OCI-LY1 (cell line): ENCODE measurements at regions not wholly inside any gene's neighbourhood (a gene's known extent, or its start where the extent isn't known, plus 50 kb on each side); places are given as distances from the start of the nearest gene placed in this dataset.

Experiments used
- H2AFZ ChIP-seq: fragments of 200-600 bp; sonication (generic), shearing (Covaris generic); 2 replicates; pipeline ENCODE4 v1.6.0; 2014; ENCODE audit warnings: antibody characterized with exemption, mild to moderate bottlenecking, low read length
- H3F3A ChIP-seq: fragments of 200-600 bp; sonication (generic), shearing (Covaris generic); 2 replicates; pipeline ENCODE4 v1.6.0; 2014; ENCODE audit warnings: mild to moderate bottlenecking, antibody characterized with exemption, low read length, moderate library complexity; ENCODE audit not compliant: insufficient read depth
- H3K27ac ChIP-seq: fragments of 200-600 bp; sonication (generic); 2 replicates; pipeline ENCODE4 v1.5.1; 2014; ENCODE audit warnings: low read length, mixed run types, mild to moderate bottlenecking, low read depth; ENCODE audit not compliant: poor library complexity, severe bottlenecking
- H3K27me3 ChIP-seq: fragments of 200-600 bp; sonication (generic); 2 replicates; pipeline ENCODE4 v1.6.0; 2014; ENCODE audit warnings: antibody characterized with exemption, mild to moderate bottlenecking, low read length, moderate library complexity; ENCODE audit not compliant: insufficient read depth
- H3K36me3 ChIP-seq: fragments of 200-600 bp; sonication (generic); 2 replicates; pipeline ENCODE4 v1.6.1; 2014; ENCODE audit warnings: mild to moderate bottlenecking, antibody characterized with exemption, low read length, moderate library complexity, mixed read lengths; ENCODE audit not compliant: insufficient read depth
- H3K4me1 ChIP-seq: fragments of 200-600 bp; sonication (generic); 2 replicates; pipeline ENCODE4 v1.5.1; 2014; ENCODE audit warnings: mild to moderate bottlenecking, low read length, moderate library complexity; ENCODE audit not compliant: insufficient read depth, severe bottlenecking
- H3K4me2 ChIP-seq: fragments of 200-600 bp; sonication (generic), shearing (Covaris generic); 2 replicates; pipeline ENCODE4 v1.6.1; 2014; ENCODE audit warnings: low read length
- H3K4me3 ChIP-seq: fragments of 200-600 bp; sonication (generic); 2 replicates; pipeline ENCODE4 v1.5.1; 2014; ENCODE audit warnings: low read length, low read depth, mild to moderate bottlenecking, mixed read lengths; ENCODE audit not compliant: poor library complexity, severe bottlenecking
- H3K79me2 ChIP-seq: fragments of 200-600 bp; shearing (Covaris generic); 2 replicates; pipeline ENCODE4 v1.6.1; 2016; ENCODE audit warnings: mixed run types, low read length, mixed read lengths; ENCODE audit not compliant: insufficient read depth
- H3K9ac ChIP-seq: fragments of 200-600 bp; sonication (generic), shearing (Covaris generic); 2 replicates; pipeline ENCODE4 v1.6.1; 2014; ENCODE audit warnings: mild to moderate bottlenecking, low read length, mixed read lengths
- H3K9me2 ChIP-seq: fragments of 200-600 bp; sonication (generic), shearing (Covaris generic); 2 replicates; pipeline ENCODE4 v1.6.1; 2014; ENCODE audit warnings: low read depth, mild to moderate bottlenecking, low read length, mixed read lengths
- H3K9me3 ChIP-seq: fragments of 200-600 bp; shearing (Covaris generic); 2 replicates; pipeline ENCODE4 v1.6.1; 2014; ENCODE audit warnings: low read length, mixed read lengths
- H4K20me1 ChIP-seq: fragments of 200-600 bp; sonication (generic), shearing (Covaris generic); 2 replicates; pipeline ENCODE4 v1.6.0; 2016; ENCODE audit warnings: mild to moderate bottlenecking, low read length; ENCODE audit not compliant: insufficient read depth
- EZH2 ChIP-seq: fragments of 200-600 bp; sonication (generic), shearing (Covaris generic); IDR thresholded peaks from 2 replicates; pipeline ENCODE4 v1.8.0; 2017; ENCODE audit warnings: borderline replicate concordance, mixed run types, mild to moderate bottlenecking, antibody characterized with exemption, low read length, moderate library complexity, mixed read lengths
- TF ChIP-seq, protein P1 (sequence below): fragments of 200-600 bp; sonication (generic), shearing (Covaris generic); IDR thresholded peaks from 2 replicates; pipeline ENCODE4 v1.5.1; 2017; ENCODE audit warnings: mild to moderate bottlenecking, antibody characterized with exemption, low read length, moderate library complexity, mixed read lengths

DNA sequence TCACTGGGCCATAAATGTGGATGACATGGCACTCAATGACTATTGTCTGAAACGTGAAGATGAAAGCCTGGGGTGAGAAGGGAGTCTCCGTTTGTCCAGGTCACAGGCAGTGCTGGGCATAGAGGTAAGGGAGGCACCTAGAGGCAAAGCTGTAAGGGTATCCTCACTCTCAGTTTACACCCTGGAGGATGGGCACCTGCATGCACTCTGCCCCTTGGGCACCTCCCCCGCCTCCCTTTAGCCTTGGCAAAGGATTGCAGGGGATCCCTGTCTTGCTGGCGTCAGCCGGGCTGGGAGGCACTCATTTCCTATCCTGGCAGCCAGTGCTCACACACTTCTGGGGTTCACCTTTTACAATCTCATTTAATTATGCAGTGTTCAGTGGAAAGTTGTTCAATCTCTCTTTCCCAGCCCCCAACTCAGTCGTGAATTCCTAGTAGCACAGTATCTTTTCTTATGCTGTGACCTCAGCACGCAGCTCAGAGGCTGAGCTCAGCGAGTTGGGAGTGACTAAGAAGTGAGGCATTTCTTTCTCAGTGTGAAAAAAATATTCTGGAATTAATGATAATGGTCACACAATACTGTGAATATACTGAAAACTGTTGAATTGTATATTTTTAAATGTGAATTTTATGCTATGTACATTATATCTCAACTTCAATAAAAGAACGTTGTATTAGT lies 866.6 kb downstream of the BRD1 start:
- no peak for TF ChIP-seq EZH2
- TF ChIP-seq, protein P1, sequence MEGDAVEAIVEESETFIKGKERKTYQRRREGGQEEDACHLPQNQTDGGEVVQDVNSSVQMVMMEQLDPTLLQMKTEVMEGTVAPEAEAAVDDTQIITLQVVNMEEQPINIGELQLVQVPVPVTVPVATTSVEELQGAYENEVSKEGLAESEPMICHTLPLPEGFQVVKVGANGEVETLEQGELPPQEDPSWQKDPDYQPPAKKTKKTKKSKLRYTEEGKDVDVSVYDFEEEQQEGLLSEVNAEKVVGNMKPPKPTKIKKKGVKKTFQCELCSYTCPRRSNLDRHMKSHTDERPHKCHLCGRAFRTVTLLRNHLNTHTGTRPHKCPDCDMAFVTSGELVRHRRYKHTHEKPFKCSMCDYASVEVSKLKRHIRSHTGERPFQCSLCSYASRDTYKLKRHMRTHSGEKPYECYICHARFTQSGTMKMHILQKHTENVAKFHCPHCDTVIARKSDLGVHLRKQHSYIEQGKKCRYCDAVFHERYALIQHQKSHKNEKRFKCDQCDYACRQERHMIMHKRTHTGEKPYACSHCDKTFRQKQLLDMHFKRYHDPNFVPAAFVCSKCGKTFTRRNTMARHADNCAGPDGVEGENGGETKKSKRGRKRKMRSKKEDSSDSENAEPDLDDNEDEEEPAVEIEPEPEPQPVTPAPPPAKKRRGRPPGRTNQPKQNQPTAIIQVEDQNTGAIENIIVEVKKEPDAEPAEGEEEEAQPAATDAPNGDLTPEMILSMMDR: no peak
- no peak overlapping the region for H3K9ac ChIP-seq
- H4K20me1 ChIP-seq: no peaks in the 10 kb centered on the region
- H3K79me2 ChIP-seq: no peaks in the 10 kb centered on the region
- no peaks in the 10 kb centered on the region for H3K4me1 ChIP-seq
- H3K4me3 ChIP-seq: no peak overlapping the region
- H3K9me2 ChIP-seq: no peaks in the 10 kb centered on the region
- no peak overlapping the region for H2AFZ ChIP-seq
- no peaks in the 10 kb centered on the region for H3F3A ChIP-seq
- no peaks in the 10 kb centered on the region for H3K27me3 ChIP-seq
- no peak overlapping the region for H3K27ac ChIP-seq
- H3K36me3 ChIP-seq: no peaks in the 10 kb centered on the region
- H3K9me3 ChIP-seq: no peaks in the 10 kb centered on the region
- H3K4me2 ChIP-seq: no peak overlapping the region

DNA sequence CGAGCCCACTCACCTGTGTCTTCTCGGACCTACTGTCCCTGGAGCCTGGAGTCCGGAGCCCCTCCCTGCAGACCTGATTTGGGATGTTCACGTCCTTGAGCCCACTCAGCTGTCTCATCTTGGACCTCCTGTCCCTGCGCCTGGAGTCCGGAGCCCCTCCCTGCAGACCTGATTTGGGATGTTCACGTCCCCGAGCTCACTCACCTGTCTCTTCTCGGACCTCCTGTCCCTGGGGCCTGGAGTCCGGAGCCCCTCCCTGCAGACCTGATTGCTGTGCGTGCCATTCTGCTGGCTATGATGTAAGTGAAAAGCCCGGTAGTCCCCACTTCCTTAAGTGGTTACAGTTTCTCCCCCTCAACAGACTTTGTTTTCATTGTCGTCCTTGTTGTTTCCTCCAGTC lies 867.1 kb downstream of the BRD1 start:
- Histone ChIP-seq H3K4me3 (no peak overlapping the region), H3K27ac (no peak overlapping the region), H3K27me3 (no peaks in the 10 kb centered on the region), H2AFZ (no peak overlapping the region), H3K79me2 (no peaks in the 10 kb centered on the region), H3K36me3 (no peaks in the 10 kb centered on the region), H3K9me3 (no peaks in the 10 kb centered on the region), H3K4me1 (no peaks in the 10 kb centered on the region), H3F3A (no peaks in the 10 kb centered on the region), H3K4me2 (no peak overlapping the region), H4K20me1 (no peaks in the 10 kb centered on the region), H3K9me2 (no peaks in the 10 kb centered on the region), H3K9ac (no peak overlapping the region)
- TF ChIP-seq, protein P1: no peak
- TF ChIP-seq EZH2: no peak

DNA sequence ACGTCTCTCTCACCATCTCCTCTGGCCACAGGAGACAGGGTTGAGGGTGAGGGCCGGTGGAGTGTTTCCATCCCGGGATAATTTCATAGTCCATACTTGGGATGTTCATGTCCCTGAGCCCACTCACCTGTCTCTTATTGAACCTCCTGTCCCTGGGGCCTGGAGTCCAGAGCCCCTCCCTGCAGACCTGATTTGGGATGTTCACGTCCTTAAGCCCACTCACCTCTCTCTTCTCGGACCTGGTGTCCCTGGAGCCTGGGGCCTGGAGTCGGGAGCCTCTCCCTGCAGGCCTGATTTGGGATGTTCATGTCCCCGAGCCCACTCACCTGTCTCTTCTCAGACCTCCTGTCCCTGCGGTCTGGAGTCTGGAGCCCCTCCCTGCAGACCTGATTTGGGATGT lies 868.2 kb downstream of the BRD1 start:
- Histone ChIP-seq H3K4me3 (no peak overlapping the region), H3K27ac (no peak overlapping the region), H3F3A (no peaks in the 10 kb centered on the region), H3K4me1 (no peaks in the 10 kb centered on the region), H3K36me3 (no peaks in the 10 kb centered on the region), H3K4me2 (no peak overlapping the region), H3K9ac (no peak overlapping the region), H3K9me2 (no peaks in the 10 kb centered on the region), H4K20me1 (no peaks in the 10 kb centered on the region), H3K79me2 (no peaks in the 10 kb centered on the region), H2AFZ (no peak overlapping the region), H3K27me3 (no peaks in the 10 kb centered on the region), H3K9me3 (no peaks in the 10 kb centered on the region)
- no peak for TF ChIP-seq EZH2
- TF ChIP-seq, protein P1: no peak
